Astrocyte (in vitro differentiated cells and primary cell): ENCODE measurements at regions not wholly inside any gene's neighbourhood (a gene's known extent, or its start where the extent isn't known, plus 50 kb on each side); places are given as distances from the start of the nearest gene placed in this dataset.
"Not testable (repeated sequence)": the region's sequence is repeated elsewhere in the genome, so short reads cannot be mapped to it uniquely, and the experiment has no call there.

Experiments
- DNase-seq: peaks from one replicate; pipeline ENCODE4 v3.0.0-alpha.2; 2010; ENCODE audit warnings: low read depth
- FAIRE-seq: peaks from 2 replicates; lab custom pipeline; 2011; peaks lifted over from hg19 to GRCh38; lab: Jason Lieb, UNC
- H2AFZ ChIP-seq: 2 replicates; pipeline ENCODE4 v1.6.0; 2012; ENCODE audit warnings: low read depth, low read length, inconsistent platforms
- H3K27ac ChIP-seq: 2 replicates; pipeline ENCODE4 v1.5.1; 2011; ENCODE audit warnings: low read depth, low read length, inconsistent platforms
- H3K27me3 ChIP-seq: 2 replicates; pipeline ENCODE4 v1.6.0; 2011; ENCODE audit warnings: low read length, inconsistent platforms; ENCODE audit not compliant: insufficient read depth
- H3K36me3 ChIP-seq: 2 replicates; pipeline ENCODE4 v1.5.1; 2011; ENCODE audit warnings: low read length, inconsistent platforms; ENCODE audit not compliant: insufficient read depth
- H3K4me1 ChIP-seq: 2 replicates; pipeline ENCODE4 v1.5.1; 2011; ENCODE audit warnings: low read length, inconsistent platforms; ENCODE audit not compliant: insufficient read depth
- H3K4me2 ChIP-seq: 2 replicates; pipeline ENCODE4 v1.6.0; 2012; ENCODE audit warnings: low read length, inconsistent platforms
- H3K4me3 ChIP-seq: 2 replicates; pipeline ENCODE4 v1.5.1; 2011; ENCODE audit warnings: low read depth, mild to moderate bottlenecking, low read length, inconsistent platforms; ENCODE audit not compliant: insufficient read depth
- H3K79me2 ChIP-seq: 2 replicates; pipeline ENCODE4 v1.6.0; 2012; ENCODE audit warnings: mild to moderate bottlenecking, low read length, inconsistent platforms; ENCODE audit not compliant: insufficient read depth
- H3K9ac ChIP-seq: 2 replicates; pipeline ENCODE4 v1.6.0; 2012; ENCODE audit warnings: mild to moderate bottlenecking, low read length, inconsistent platforms
- H3K9me3 ChIP-seq: 2 replicates; pipeline ENCODE4 v1.5.1; 2012; ENCODE audit warnings: low read depth, mild to moderate bottlenecking, low read length, inconsistent platforms; ENCODE audit not compliant: insufficient read depth
- H4K20me1 ChIP-seq: 2 replicates; pipeline ENCODE4 v1.6.0; 2012; ENCODE audit warnings: low read length, inconsistent platforms; ENCODE audit not compliant: insufficient read depth
- H3K27ac Mint-ChIP-seq: one replicate; pipeline ENCODE4 v1.8.0; 2021; ENCODE audit warnings: mild to moderate bottlenecking, mixed read lengths; ENCODE audit not compliant: unreplicated experiment
- H3K27me3 Mint-ChIP-seq: one replicate; pipeline ENCODE4 v1.8.0; 2021; ENCODE audit warnings: low read depth, mixed read lengths; ENCODE audit not compliant: unreplicated experiment
- H3K36me3 Mint-ChIP-seq: one replicate; pipeline ENCODE4 v1.8.0; 2021; ENCODE audit warnings: low read depth, mixed read lengths; ENCODE audit not compliant: unreplicated experiment
- H3K4me1 Mint-ChIP-seq: one replicate; pipeline ENCODE4 v1.8.0; 2021; ENCODE audit warnings: low read depth, mixed read lengths; ENCODE audit not compliant: unreplicated experiment
- H3K4me3 Mint-ChIP-seq: one replicate; pipeline ENCODE4 v1.8.0; 2021; ENCODE audit warnings: mild to moderate bottlenecking, moderate library complexity, mixed read lengths; ENCODE audit not compliant: unreplicated experiment
- H3K9me3 Mint-ChIP-seq: one replicate; pipeline ENCODE4 v1.8.0; 2021; ENCODE audit warnings: mild to moderate bottlenecking, mixed read lengths; ENCODE audit not compliant: unreplicated experiment
- EZH2 ChIP-seq: IDR thresholded peaks from 2 replicates; pipeline ENCODE4 v1.6.1; 2012; ENCODE audit warnings: mild to moderate bottlenecking, low read length, inconsistent platforms; ENCODE audit not compliant: insufficient read depth
- TF ChIP-seq, protein P1 (sequence below): IDR thresholded peaks from 2 replicates; pipeline ENCODE4 v1.5.1; 2011; ENCODE audit warnings: low read depth, mild to moderate bottlenecking, inconsistent platforms, low read length, moderate library complexity; ENCODE audit not compliant: insufficient read depth

DNA sequence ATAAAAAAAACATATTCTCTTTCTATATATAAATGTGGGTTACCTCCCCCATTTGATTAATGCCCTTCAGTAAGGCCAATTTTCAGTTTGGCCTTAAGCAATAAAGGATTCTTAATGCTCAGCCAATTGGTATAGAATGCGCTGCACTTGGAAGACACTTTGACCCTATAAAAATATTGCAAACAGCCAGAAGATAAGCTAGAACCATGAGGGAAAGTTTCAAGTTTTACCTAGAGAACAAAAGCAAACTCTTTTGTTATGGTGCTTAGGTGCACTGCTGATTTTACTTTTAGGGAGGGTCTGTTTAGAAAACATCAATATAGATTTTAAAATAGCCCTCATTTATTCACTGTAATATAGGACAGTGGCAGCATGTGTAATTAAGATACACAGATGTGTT lies 251.6 kb upstream of the SLC16A7 start:
- no peaks in the 10 kb centered on the region for H3K9me3 ChIP-seq
- no peak overlapping the region for H2AFZ ChIP-seq
- TF ChIP-seq, protein P1, sequence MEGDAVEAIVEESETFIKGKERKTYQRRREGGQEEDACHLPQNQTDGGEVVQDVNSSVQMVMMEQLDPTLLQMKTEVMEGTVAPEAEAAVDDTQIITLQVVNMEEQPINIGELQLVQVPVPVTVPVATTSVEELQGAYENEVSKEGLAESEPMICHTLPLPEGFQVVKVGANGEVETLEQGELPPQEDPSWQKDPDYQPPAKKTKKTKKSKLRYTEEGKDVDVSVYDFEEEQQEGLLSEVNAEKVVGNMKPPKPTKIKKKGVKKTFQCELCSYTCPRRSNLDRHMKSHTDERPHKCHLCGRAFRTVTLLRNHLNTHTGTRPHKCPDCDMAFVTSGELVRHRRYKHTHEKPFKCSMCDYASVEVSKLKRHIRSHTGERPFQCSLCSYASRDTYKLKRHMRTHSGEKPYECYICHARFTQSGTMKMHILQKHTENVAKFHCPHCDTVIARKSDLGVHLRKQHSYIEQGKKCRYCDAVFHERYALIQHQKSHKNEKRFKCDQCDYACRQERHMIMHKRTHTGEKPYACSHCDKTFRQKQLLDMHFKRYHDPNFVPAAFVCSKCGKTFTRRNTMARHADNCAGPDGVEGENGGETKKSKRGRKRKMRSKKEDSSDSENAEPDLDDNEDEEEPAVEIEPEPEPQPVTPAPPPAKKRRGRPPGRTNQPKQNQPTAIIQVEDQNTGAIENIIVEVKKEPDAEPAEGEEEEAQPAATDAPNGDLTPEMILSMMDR = no peak
- no peak for TF ChIP-seq EZH2
- no peak overlapping the region for H3K4me3 ChIP-seq
- H3K4me1 Mint-ChIP-seq = no peaks in the 10 kb centered on the region
- H3K79me2 ChIP-seq = no peaks in the 10 kb centered on the region
- H3K27me3 Mint-ChIP-seq = no peaks in the 10 kb centered on the region
- H3K36me3 Mint-ChIP-seq = no peaks in the 10 kb centered on the region
- H3K27me3 ChIP-seq = no peaks in the 10 kb centered on the region
- DNase-seq = no peak
- no peaks in the 10 kb centered on the region for H3K36me3 ChIP-seq
- no peaks in the 10 kb centered on the region for H3K4me1 ChIP-seq
- H3K9me3 Mint-ChIP-seq = peaks cover 5% of the 10 kb centered on the region
- H3K4me3 Mint-ChIP-seq = no peak overlapping the region
- no peak overlapping the region for H3K4me2 ChIP-seq
- H3K9ac ChIP-seq = no peak overlapping the region
- no peak overlapping the region for H3K27ac Mint-ChIP-seq
- no peak overlapping the region for H3K27ac ChIP-seq
- no peaks in the 10 kb centered on the region for H4K20me1 ChIP-seq
- FAIRE-seq = no peak

DNA sequence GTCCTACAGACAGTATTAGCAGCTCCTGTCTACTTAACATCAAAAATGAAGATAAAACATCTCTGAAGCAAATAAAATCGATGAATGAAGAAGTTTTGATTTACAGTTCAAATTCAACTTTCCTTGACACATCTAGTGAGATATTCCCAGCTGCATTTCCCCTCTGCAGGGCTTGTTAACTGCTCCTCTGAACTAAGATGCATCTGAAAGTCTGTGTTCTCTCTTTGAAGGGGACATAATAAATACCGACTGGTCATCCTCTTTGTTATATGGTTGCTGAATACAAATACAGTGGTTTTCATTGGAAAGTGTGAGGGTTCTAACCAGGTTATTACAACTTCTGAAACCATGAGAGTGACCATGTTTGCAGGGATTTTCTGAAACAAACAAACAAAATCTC lies 266.4 kb upstream of the SLC16A7 start:
- Histone ChIP-seq H3K4me1 (no peaks in the 10 kb centered on the region), H3K79me2 (no peaks in the 10 kb centered on the region), H2AFZ (no peak overlapping the region), H3K4me3 (no peak overlapping the region), H3K4me2 (no peak overlapping the region), H3K9me3 (no peaks in the 10 kb centered on the region), H3K27me3 (no peaks in the 10 kb centered on the region), H4K20me1 (no peaks in the 10 kb centered on the region), H3K36me3 (no peaks in the 10 kb centered on the region), H3K9ac (no peak overlapping the region), H3K27ac (no peak overlapping the region)
- H3K27ac Mint-ChIP-seq = no peak overlapping the region
- H3K9me3 Mint-ChIP-seq = peaks cover 2% of the 10 kb centered on the region
- no peak for FAIRE-seq
- H3K36me3 Mint-ChIP-seq = no peaks in the 10 kb centered on the region
- TF ChIP-seq, protein P1 = no peak
- TF ChIP-seq EZH2 = no peak
- no peak for DNase-seq
- no peaks in the 10 kb centered on the region for H3K4me1 Mint-ChIP-seq
- peaks cover 26% of the 10 kb centered on the region for H3K27me3 Mint-ChIP-seq
- no peak overlapping the region for H3K4me3 Mint-ChIP-seq

DNA sequence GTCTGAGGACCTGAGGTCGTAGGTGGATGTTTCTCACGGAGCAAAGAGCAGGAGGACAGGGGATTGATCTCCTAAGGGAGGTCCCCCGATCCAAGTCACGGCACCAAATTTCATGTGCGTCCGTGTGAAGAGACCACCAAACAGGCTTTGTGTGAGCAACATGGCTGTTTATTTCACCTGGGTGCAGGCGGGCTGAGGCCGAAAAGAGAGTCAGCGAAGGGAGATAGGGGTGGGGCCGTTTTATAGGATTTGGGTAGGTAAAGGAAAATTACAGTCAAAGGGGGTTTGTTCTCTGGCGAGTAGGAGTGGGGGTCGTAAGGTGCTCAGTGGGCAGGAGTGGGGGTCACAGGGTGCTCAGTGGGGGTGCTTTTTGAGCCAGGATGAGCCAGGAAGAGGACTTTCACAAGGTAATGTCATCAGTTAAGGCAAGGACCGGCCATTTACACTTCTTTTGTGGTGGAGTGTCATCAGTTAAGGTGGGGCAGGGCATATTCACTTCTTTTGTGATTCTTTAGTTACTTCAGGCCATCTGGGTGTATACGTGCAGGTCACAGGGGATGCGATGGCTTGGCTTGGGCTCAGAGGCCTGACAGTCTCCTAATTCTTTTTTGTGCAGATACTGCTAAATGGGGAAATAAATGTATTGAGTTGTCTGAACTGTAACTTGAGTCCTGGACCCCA lies 267.3 kb upstream of the SLC16A7 start:
- not testable (repeated sequence) for H3K4me1 ChIP-seq, H3K9me3 ChIP-seq, H3K36me3 Mint-ChIP-seq, DNase-seq, H3K4me3 ChIP-seq, H3K4me1 Mint-ChIP-seq, H3K27ac Mint-ChIP-seq, H3K27ac ChIP-seq, H3K36me3 ChIP-seq, H4K20me1 ChIP-seq, FAIRE-seq, H3K79me2 ChIP-seq, H2AFZ ChIP-seq, H3K4me2 ChIP-seq, H3K27me3 ChIP-seq, H3K9ac ChIP-seq, H3K9me3 Mint-ChIP-seq
- H3K4me3 Mint-ChIP-seq = peak overlapping the region; percentile 43
- peaks cover 26% of the 10 kb centered on the region for H3K27me3 Mint-ChIP-seq

DNA sequence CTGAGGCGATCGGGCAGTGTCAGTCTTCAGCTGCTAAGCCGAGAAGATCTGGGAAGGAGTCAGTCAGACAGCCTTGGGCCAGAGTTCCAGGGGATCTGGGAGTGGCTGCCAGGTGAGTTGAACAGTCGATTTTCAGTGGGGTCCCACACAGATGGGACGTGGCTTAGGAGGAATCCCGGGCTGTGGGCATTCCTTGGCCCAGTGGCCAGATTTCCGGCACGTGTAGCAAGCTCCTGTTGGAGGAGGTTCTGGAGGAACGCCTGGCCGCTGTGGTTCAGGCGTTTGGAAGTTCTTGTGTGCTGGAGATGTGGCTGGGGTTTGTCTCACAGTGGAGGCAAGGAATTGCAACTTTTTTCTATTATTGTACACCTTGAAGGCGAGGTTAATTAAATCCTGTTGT lies 269.4 kb upstream of the SLC16A7 start:
- H3K27me3 Mint-ChIP-seq = peaks cover 26% of the 10 kb centered on the region
- not testable (repeated sequence) for DNase-seq, H3K36me3 ChIP-seq, H3K9me3 Mint-ChIP-seq, H3K4me3 ChIP-seq, H3K4me3 Mint-ChIP-seq, H3K9me3 ChIP-seq, H3K36me3 Mint-ChIP-seq, H3K27ac Mint-ChIP-seq, H3K4me1 ChIP-seq, H3K4me2 ChIP-seq, H3K4me1 Mint-ChIP-seq, H4K20me1 ChIP-seq, FAIRE-seq, H2AFZ ChIP-seq, H3K9ac ChIP-seq, H3K27ac ChIP-seq, H3K27me3 ChIP-seq, H3K79me2 ChIP-seq
